HEK293 (cell line): ENCODE measurements at regions not wholly inside any gene's neighbourhood (a gene's known extent, or its start where the extent isn't known, plus 50 kb on each side); places are given as distances from the start of the nearest gene placed in this dataset.

ENCODE experiments used
- CTCF ChIA-PET: fragments of 350-600 bp; formaldehyde crosslinking; extraction: SDS; loops from one replicate; lab custom pipeline; 2021; ENCODE audit warnings: antibody characterized with exemption; lab: Yijun Ruan, JAX
- POLR2A ChIA-PET: fragments of 300-600 bp; formaldehyde crosslinking; extraction: SDS; loops from one replicate; lab custom pipeline; 2020; ENCODE audit warnings: antibody characterized with exemption, inconsistent platforms; lab: Yijun Ruan, JAX
- H3K27ac ChIP-seq: fragments of 200-500 bp; sonication (Bioruptor generic); 2 replicates; pipeline ENCODE4 v1.5.1; 2014; ENCODE audit warnings: low read depth, low read length, control low read depth, inconsistent platforms; ENCODE audit errors: extremely low read depth
- H3K36me3 ChIP-seq, 2 experiments: fragments of 200-500 bp in 1 of 2; sonication (Bioruptor generic) in 1 of 2; 1 replicate in 1 of 2; 2 replicates in 1 of 2; pipeline ENCODE4 v1.5.1; 2014 to 2017; ENCODE audit warnings: inconsistent platforms in 2 of 2, low read length in 2 of 2; ENCODE audit not compliant: control insufficient read depth in 2 of 2, insufficient read depth in 1 of 2
- H3K4me1 ChIP-seq: fragments of 200-500 bp; sonication (Bioruptor generic); 2 replicates; pipeline ENCODE4 v1.5.1; 2014; ENCODE audit warnings: mild to moderate bottlenecking, low read length, inconsistent platforms; ENCODE audit not compliant: control insufficient read depth, insufficient read depth
- H3K4me3 ChIP-seq: 2 replicates; pipeline ENCODE4 v1.5.1; 2011; ENCODE audit warnings: low read depth, mild to moderate bottlenecking, control low read depth, low read length, moderate library complexity
- H3K9me3 ChIP-seq: fragments of 200-500 bp; sonication (Bioruptor generic); 2 replicates; pipeline ENCODE4 v1.5.1; 2014; ENCODE audit warnings: low read depth, low read length, inconsistent platforms; ENCODE audit not compliant: control insufficient read depth, insufficient read depth
- HOXC10 ChIP-seq: sonication (generic); formaldehyde crosslinking; IDR thresholded peaks from 2 replicates; pipeline ENCODE4 v1.8.1; 2023; ENCODE audit warnings: mild to moderate bottlenecking, missing genetic modification reagents
- IKZF3 ChIP-seq: fragments of 450-650 bp; IDR thresholded peaks from 2 replicates; pipeline ENCODE4 v1.5.0; 2018; ENCODE audit warnings: missing biosample characterization, mild to moderate bottlenecking, missing genetic modification characterization, moderate library complexity
- KLF17 ChIP-seq: fragments of 450-650 bp; formaldehyde crosslinking; IDR thresholded peaks from 2 replicates; pipeline ENCODE4 v1.5.1; 2016; ENCODE audit warnings: missing biosample characterization, missing genetic modification characterization
- MZF1 ChIP-seq: fragments of 450-650 bp; formaldehyde crosslinking; IDR thresholded peaks from 2 replicates; pipeline ENCODE4 v1.5.1; 2017; ENCODE audit warnings: missing biosample characterization, missing genetic modification characterization, borderline replicate concordance
- PRDM1 ChIP-seq: fragments of 450-650 bp; formaldehyde crosslinking; IDR thresholded peaks from 2 replicates; pipeline ENCODE4; 2016; ENCODE audit warnings: missing biosample characterization, missing genetic modification characterization
- ZFP69B ChIP-seq: fragments of 450-650 bp; formaldehyde crosslinking; IDR thresholded peaks from 2 replicates; pipeline ENCODE4 v1.5.1; 2016; ENCODE audit warnings: missing biosample characterization, missing genetic modification characterization
- ZNF302 ChIP-seq: fragments of 450-650 bp; formaldehyde crosslinking; IDR thresholded peaks from 2 replicates; pipeline ENCODE4 v1.5.1; 2016; ENCODE audit warnings: missing biosample characterization, missing genetic modification characterization, low read depth
- ZNF354C ChIP-seq: fragments of 450-650 bp; formaldehyde crosslinking; IDR thresholded peaks from 2 replicates; pipeline ENCODE4 v1.5.1; 2016; ENCODE audit warnings: missing biosample characterization, missing genetic modification characterization, low read depth, borderline replicate concordance
- ZNF426 ChIP-seq: fragments of 450-650 bp; formaldehyde crosslinking; IDR thresholded peaks from 2 replicates; pipeline ENCODE4 v1.5.1; 2017; ENCODE audit warnings: missing biosample characterization, missing genetic modification characterization, mild to moderate bottlenecking, inconsistent platforms, moderate library complexity
- ZNF449 ChIP-seq: fragments of 450-650 bp; formaldehyde crosslinking; IDR thresholded peaks from 2 replicates; pipeline ENCODE4 v1.5.1; 2017; ENCODE audit warnings: missing biosample characterization, mild to moderate bottlenecking, missing genetic modification characterization, moderate library complexity
- ZNF48 ChIP-seq: fragments of 450-650 bp; formaldehyde crosslinking; IDR thresholded peaks from 2 replicates; pipeline ENCODE4 v1.5.1; 2016; ENCODE audit warnings: missing biosample characterization, missing genetic modification characterization
- ZNF555 ChIP-seq: fragments of 450-650 bp; formaldehyde crosslinking; conservative IDR thresholded peaks from 2 replicates; pipeline ENCODE4 v1.5.1; 2017; ENCODE audit warnings: missing biosample characterization, mild to moderate bottlenecking, missing genetic modification characterization, inconsistent platforms
- ZNF580 ChIP-seq: fragments of 450-650 bp; formaldehyde crosslinking; IDR thresholded peaks from 2 replicates; pipeline ENCODE4 v1.5.1; 2016; ENCODE audit warnings: missing biosample characterization, missing genetic modification characterization
- ZNF600 ChIP-seq: fragments of 450-650 bp; formaldehyde crosslinking; IDR thresholded peaks from 2 replicates; pipeline ENCODE4 v1.5.1; 2016; ENCODE audit warnings: missing biosample characterization, missing genetic modification characterization
- ZNF626 ChIP-seq: fragments of 450-650 bp; sonication (Bioruptor Pico); formaldehyde crosslinking; IDR thresholded peaks from 2 replicates; pipeline ENCODE4 v1.5.1; 2018; ENCODE audit warnings: missing biosample characterization, missing genetic modification characterization, inconsistent platforms
- ZNF701 ChIP-seq: fragments of 450-650 bp; formaldehyde crosslinking; IDR thresholded peaks from 2 replicates; pipeline ENCODE4 v1.5.1; 2016; ENCODE audit warnings: missing biosample characterization, missing genetic modification characterization
- ZNF791 ChIP-seq: fragments of 450-650 bp; formaldehyde crosslinking; IDR thresholded peaks from 2 replicates; pipeline ENCODE4 v1.5.1; 2016; ENCODE audit warnings: missing biosample characterization, missing genetic modification characterization
- ZNF830 ChIP-seq: fragments of 450-650 bp; IDR thresholded peaks from 2 replicates; pipeline ENCODE4 v1.5.0; 2018; ENCODE audit warnings: missing biosample characterization, missing genetic modification characterization, low read depth, mild to moderate bottlenecking, moderate library complexity
- TF ChIP-seq, protein P1 (sequence below): fragments of 450-650 bp; formaldehyde crosslinking; optimal IDR thresholded peaks from 2 replicates; pipeline ENCODE3; 2016; ENCODE audit warnings: missing biosample characterization, mild to moderate bottlenecking, missing genetic modification characterization
- TF ChIP-seq, protein P2 (sequence below): fragments of 450-650 bp; formaldehyde crosslinking; IDR thresholded peaks from 2 replicates; pipeline ENCODE4 v1.5.1; 2016; ENCODE audit warnings: missing biosample characterization, missing genetic modification characterization

DNA sequence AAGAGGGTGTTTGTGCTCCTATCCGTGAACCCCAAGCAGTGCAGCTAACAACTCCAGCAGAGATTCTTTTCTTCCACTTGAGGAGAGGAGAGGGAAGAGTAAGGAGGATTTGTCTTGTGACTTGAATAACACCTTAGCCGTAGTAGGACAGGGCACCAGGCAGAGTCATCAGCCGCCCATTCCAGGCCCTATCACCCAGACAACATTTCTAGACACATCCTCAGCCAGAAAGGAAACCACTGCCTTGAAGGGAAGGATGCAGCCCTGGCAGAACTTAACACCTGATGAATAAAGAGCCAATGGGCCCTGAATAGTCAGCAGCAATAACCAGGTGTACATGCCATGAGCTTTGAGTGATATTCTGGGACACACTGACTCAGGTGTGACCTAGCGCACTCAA lies 1013.0 kb upstream of the COX7C start:
- CTCF ChIA-PET = no interaction called here
- H3K4me1 ChIP-seq = no peaks in the 10 kb centered on the region
- POLR2A ChIA-PET = no interaction called here

GRCh38 chr5:85605381-85605780 lies 1012.4 kb upstream of the COX7C start:
- H3K4me3 ChIP-seq = no peak overlapping the region
- no peaks in the 10 kb centered on the region for H3K4me1 ChIP-seq
- H3K27ac ChIP-seq = no peak overlapping the region
- TF ChIP-seq ZNF580 (tag by site-specific recombination) = no peak
- no peak for TF ChIP-seq PRDM1 (tag by site-specific recombination)
- TF ChIP-seq ZNF791 (tag by site-specific recombination) = no peak
- TF ChIP-seq, all 188 proteins: peak for 0
- POLR2A ChIA-PET = no interaction called here
- CTCF ChIA-PET = no interaction called here
- Histone ChIP-seq H3K9me3 (no peaks in the 10 kb centered on the region), H3K36me3 (no peaks in the 10 kb centered on the region)

More for the DNA sequence above, 1013.0 kb upstream of the COX7C start:
- TF ChIP-seq, protein P1, sequence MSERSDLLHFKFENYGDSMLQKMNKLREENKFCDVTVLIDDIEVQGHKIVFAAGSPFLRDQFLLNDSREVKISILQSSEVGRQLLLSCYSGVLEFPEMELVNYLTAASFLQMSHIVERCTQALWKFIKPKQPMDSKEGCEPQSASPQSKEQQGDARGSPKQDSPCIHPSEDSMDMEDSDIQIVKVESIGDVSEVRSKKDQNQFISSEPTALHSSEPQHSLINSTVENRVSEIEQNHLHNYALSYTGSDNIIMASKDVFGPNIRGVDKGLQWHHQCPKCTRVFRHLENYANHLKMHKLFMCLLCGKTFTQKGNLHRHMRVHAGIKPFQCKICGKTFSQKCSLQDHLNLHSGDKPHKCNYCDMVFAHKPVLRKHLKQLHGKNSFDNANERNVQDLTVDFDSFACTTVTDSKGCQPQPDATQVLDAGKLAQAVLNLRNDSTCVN (tag by site-specific recombination) = no peak
- TF ChIP-seq KLF17 (tag by site-specific recombination) (no peak), ZNF600 (no peak), ZNF626 (tag by site-specific recombination) (no peak), ZNF426 (tag by site-specific recombination) (no peak)
- TF ChIP-seq, protein P2, sequence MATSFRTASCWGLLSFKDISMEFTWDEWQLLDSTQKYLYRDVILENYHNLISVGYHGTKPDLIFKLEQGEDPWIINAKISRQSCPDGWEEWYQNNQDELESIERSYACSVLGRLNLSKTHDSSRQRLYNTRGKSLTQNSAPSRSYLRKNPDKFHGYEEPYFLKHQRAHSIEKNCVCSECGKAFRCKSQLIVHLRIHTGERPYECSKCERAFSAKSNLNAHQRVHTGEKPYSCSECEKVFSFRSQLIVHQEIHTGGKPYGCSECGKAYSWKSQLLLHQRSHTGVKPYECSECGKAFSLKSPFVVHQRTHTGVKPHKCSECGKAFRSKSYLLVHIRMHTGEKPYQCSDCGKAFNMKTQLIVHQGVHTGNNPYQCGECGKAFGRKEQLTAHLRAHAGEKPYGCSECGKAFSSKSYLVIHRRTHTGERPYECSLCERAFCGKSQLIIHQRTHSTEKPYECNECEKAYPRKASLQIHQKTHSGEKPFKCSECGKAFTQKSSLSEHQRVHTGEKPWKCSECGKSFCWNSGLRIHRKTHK = no peak
- no peaks in the 10 kb centered on the region for H3K36me3 ChIP-seq
- H3K9me3 ChIP-seq = no peaks in the 10 kb centered on the region
- no peak overlapping the region for H3K4me3 ChIP-seq
- H3K27ac ChIP-seq = no peak overlapping the region

DNA sequence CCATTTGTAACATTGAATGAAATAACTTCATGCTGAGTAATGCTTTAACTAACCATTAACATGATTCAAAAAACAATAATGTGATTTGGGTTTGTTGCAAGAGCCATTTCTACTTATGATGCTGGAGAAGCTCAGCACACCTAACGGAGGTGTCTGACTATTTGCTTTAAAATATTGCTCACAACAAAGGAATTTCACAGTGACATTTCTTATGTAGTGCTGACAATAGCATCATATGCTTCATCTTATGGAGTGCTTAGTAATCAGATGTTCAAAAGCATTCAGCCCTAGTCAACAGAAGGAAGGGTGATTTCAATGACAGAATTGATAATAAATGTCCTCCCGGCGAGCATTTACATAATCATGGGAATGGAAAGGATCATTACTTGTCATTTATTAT lies 1003.3 kb upstream of the COX7C start:
- Histone ChIP-seq H3K4me3 (no peak overlapping the region), H3K36me3 (no peaks in the 10 kb centered on the region), H3K9me3 (no peaks in the 10 kb centered on the region), H3K4me1 (no peaks in the 10 kb centered on the region), H3K27ac (no peak overlapping the region)
- POLR2A ChIA-PET = no interaction called here
- CTCF ChIA-PET = no interaction called here
- TF ChIP-seq ZFP69B (tag by site-specific recombination) (no peak), ZNF354C (tag by site-specific recombination) (no peak), ZNF555 (tag by site-specific recombination) (no peak), HOXC10 (CRISPR knock-in tag) (no peak), ZNF48 (tag by site-specific recombination) (no peak), ZNF449 (no peak), ZNF701 (tag by site-specific recombination) (no peak), IKZF3 (no peak), ZNF830 (tag by site-specific recombination) (no peak), MZF1 (tag by site-specific recombination) (no peak), ZNF302 (tag by site-specific recombination) (no peak)
